HFFc6 (cell line): ENCODE measurements at regions not wholly inside any gene's neighbourhood (a gene's known extent, or its start where the extent isn't known, plus 50 kb on each side); places are given as distances from the start of the nearest gene placed in this dataset.

Experiments used
- DNase-seq: peaks from one replicate; pipeline ENCODE4 v3.0.0-alpha.2; 2018
- H3K27ac Mint-ChIP-seq: 2 replicates; pipeline ENCODE4 v1.8.0; 2020; ENCODE audit warnings: mild to moderate bottlenecking, mixed read lengths
- H3K27me3 Mint-ChIP-seq: 2 replicates; pipeline ENCODE4 v1.8.0; 2021; ENCODE audit warnings: mild to moderate bottlenecking, moderate library complexity, mixed read lengths; ENCODE audit not compliant: insufficient read depth
- H3K36me3 Mint-ChIP-seq: 2 replicates; pipeline ENCODE4 v1.8.0; 2021; ENCODE audit warnings: low read depth, mixed read lengths
- H3K4me1 Mint-ChIP-seq: 2 replicates; pipeline ENCODE4 v1.8.0; 2020; ENCODE audit warnings: low read depth, mixed read lengths
- H3K4me3 Mint-ChIP-seq: 2 replicates; pipeline ENCODE4 v1.8.0; 2020; ENCODE audit warnings: mild to moderate bottlenecking, moderate library complexity, mixed read lengths
- H3K9me3 Mint-ChIP-seq: 2 replicates; pipeline ENCODE4 v1.8.0; 2020; ENCODE audit warnings: mild to moderate bottlenecking, mixed read lengths
- CTCF ChIP-seq: fragments of 200-600 bp; sonication (generic); IDR thresholded peaks from 2 replicates; pipeline ENCODE4 v1.5.0; 2021; ENCODE audit warnings: antibody characterized with exemption, mild to moderate bottlenecking

GRCh38 chr5:176178789-176179188 is 59.4 kb upstream of the SIMC1 start:
- peaks cover 11% of the 10 kb centered on the region for H3K4me1 Mint-ChIP-seq
- H3K27me3 Mint-ChIP-seq = peaks cover 46% of the 10 kb centered on the region
- TF ChIP-seq CTCF = no peak
- no peak for DNase-seq
- no peak overlapping the region for H3K27ac Mint-ChIP-seq
- H3K36me3 Mint-ChIP-seq = no peaks in the 10 kb centered on the region
- no peaks in the 10 kb centered on the region; the same call in 1 of the 2 replicates for H3K9me3 Mint-ChIP-seq
- H3K4me3 Mint-ChIP-seq = no peak overlapping the region

GRCh38 chr5:176180339-176180738 is 57.9 kb upstream of the SIMC1 start:
- Mint-ChIP-seq H3K4me1 (peaks cover 17% of the 10 kb centered on the region), H3K27me3 (peaks cover 40% of the 10 kb centered on the region), H3K36me3 (no peaks in the 10 kb centered on the region), H3K4me3 (no peak overlapping the region), H3K9me3 (no peaks in the 10 kb centered on the region; the same call in 1 of the 2 replicates), H3K27ac (peak overlapping the region; percentile 32; the same call in 1 of the 2 replicates)
- DNase-seq = peak; percentile 33
- TF ChIP-seq CTCF = no peak

- no peak for TF ChIP-seq CTCF
- H3K4me1 Mint-ChIP-seq = peaks cover 17% of the 10 kb centered on the region
- no peaks in the 10 kb centered on the region; the same call in 1 of the 2 replicates for H3K9me3 Mint-ChIP-seq
- DNase-seq = no peak
- peaks cover 38% of the 10 kb centered on the region for H3K27me3 Mint-ChIP-seq
- H3K27ac Mint-ChIP-seq = peak overlapping the region; percentile 32; the same call in 1 of the 2 replicates
- no peak overlapping the region for H3K4me3 Mint-ChIP-seq
- H3K36me3 Mint-ChIP-seq = no peaks in the 10 kb centered on the region
Measured at GRCh38 chr5:176180781-176181180, 57.4 kb upstream of the SIMC1 start.

GRCh38 chr5:176181271-176181855 is 56.9 kb upstream of the SIMC1 start:
- Mint-ChIP-seq H3K27ac (no peak overlapping the region; the same call in 1 of the 2 replicates), H3K4me1 (peaks cover 17% of the 10 kb centered on the region), H3K9me3 (no peaks in the 10 kb centered on the region; the same call in 1 of the 2 replicates), H3K4me3 (no peak overlapping the region), H3K27me3 (peaks cover 34% of the 10 kb centered on the region), H3K36me3 (no peaks in the 10 kb centered on the region)
- no peak for TF ChIP-seq CTCF
- DNase-seq = no peak

GRCh38 chr5:176183321-176184074 is 54.7 kb upstream of the SIMC1 start:
- Mint-ChIP-seq H3K9me3 (no peaks in the 10 kb centered on the region; the same call in 1 of the 2 replicates), H3K27ac (no peak overlapping the region), H3K4me3 (no peak overlapping the region), H3K27me3 (peaks cover 24% of the 10 kb centered on the region), H3K36me3 (no peaks in the 10 kb centered on the region), H3K4me1 (peaks cover 17% of the 10 kb centered on the region)
- no peak for DNase-seq
- no peak for TF ChIP-seq CTCF
